ENCODE measurements at regions not wholly inside any gene's neighbourhood (a gene's known extent, or its start where the extent isn't known, plus 50 kb on each side); places are given as distances from the start of the nearest gene placed in this dataset.

DNA sequence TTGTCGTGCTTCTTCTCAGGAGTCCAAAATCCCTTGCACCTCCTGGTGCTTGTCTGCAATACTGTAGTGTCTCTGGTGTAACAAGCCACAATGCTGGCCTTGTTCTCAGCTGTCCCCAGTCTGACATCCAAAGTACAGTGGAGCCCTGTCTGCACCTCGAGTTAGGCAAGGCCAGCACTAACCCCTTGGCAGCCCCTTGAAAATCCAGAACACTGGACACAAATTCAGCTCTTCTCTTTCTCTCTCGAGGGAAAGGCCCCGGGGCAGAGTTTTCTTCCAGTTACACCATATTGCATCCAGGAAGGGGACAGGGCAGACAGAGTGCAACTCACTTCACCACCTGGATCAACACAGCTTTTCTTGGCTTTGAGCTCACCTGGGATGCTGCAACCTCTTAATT, 91.3 kb upstream of the ATP10A start:
- Histone ChIP-seq H3K79me2 (replicated peaks; ENCODE audit: insufficient read depth, low read length) (no peaks in the 10 kb centered on the region), H4K20me1 (ENCODE audit: insufficient read depth) (no peaks in the 10 kb centered on the region), H3K9me3 (ENCODE audit: low read length) (no peaks in the 10 kb centered on the region), H2AFZ (ENCODE audit: low read depth, low read length) (no peak overlapping the region), H3K4me2 (ENCODE audit: low read length) (no peak overlapping the region), H3K36me3 (ENCODE audit: insufficient read depth, low read length) (no peaks in the 10 kb centered on the region), H3K27ac (ENCODE audit: low read length) (no peak overlapping the region), H3F3A (ENCODE audit: insufficient read depth, low read length, poor library complexity, severe bottlenecking) (no peaks in the 10 kb centered on the region), H3K9me2 (ENCODE audit: insufficient read depth, low read length) (no peaks in the 10 kb centered on the region), H3K27me3 (ENCODE audit: insufficient read depth, low read depth, low read length) (no peaks in the 10 kb centered on the region), H3K4me3 (ENCODE audit: low read length) (no peak overlapping the region), H3K9ac (ENCODE audit: low read length) (no peak overlapping the region)
- TF ChIP-seq TAF1 (IDR thresholded peaks at IDR 0.05; ENCODE audit: low read depth) (no peak), POLR2AphosphoS5 (IDR thresholded peaks at IDR 0.05) (no peak), SMC3 (conservative IDR thresholded peaks at IDR 0.05; ENCODE audit: poor library complexity) (no peak), EZH2 (IDR thresholded peaks at IDR 0.05; ENCODE audit: borderline replicate concordance, insufficient read depth, low read length, poor library complexity, severe bottlenecking) (no peak), EP300 (conservative IDR thresholded peaks at IDR 0.05; ENCODE audit: poor library complexity, severe bottlenecking) (no peak), MXI1 (conservative IDR thresholded peaks at IDR 0.05; ENCODE audit: poor library complexity, severe bottlenecking) (no peak), RAD21 (conservative IDR thresholded peaks at IDR 0.05) (no peak)
- TF ChIP-seq, protein P1, sequence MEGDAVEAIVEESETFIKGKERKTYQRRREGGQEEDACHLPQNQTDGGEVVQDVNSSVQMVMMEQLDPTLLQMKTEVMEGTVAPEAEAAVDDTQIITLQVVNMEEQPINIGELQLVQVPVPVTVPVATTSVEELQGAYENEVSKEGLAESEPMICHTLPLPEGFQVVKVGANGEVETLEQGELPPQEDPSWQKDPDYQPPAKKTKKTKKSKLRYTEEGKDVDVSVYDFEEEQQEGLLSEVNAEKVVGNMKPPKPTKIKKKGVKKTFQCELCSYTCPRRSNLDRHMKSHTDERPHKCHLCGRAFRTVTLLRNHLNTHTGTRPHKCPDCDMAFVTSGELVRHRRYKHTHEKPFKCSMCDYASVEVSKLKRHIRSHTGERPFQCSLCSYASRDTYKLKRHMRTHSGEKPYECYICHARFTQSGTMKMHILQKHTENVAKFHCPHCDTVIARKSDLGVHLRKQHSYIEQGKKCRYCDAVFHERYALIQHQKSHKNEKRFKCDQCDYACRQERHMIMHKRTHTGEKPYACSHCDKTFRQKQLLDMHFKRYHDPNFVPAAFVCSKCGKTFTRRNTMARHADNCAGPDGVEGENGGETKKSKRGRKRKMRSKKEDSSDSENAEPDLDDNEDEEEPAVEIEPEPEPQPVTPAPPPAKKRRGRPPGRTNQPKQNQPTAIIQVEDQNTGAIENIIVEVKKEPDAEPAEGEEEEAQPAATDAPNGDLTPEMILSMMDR (IDR thresholded peaks at IDR 0.05; ENCODE audit: poor library complexity, severe bottlenecking) = no peak
- TF ChIP-seq, protein P2, sequence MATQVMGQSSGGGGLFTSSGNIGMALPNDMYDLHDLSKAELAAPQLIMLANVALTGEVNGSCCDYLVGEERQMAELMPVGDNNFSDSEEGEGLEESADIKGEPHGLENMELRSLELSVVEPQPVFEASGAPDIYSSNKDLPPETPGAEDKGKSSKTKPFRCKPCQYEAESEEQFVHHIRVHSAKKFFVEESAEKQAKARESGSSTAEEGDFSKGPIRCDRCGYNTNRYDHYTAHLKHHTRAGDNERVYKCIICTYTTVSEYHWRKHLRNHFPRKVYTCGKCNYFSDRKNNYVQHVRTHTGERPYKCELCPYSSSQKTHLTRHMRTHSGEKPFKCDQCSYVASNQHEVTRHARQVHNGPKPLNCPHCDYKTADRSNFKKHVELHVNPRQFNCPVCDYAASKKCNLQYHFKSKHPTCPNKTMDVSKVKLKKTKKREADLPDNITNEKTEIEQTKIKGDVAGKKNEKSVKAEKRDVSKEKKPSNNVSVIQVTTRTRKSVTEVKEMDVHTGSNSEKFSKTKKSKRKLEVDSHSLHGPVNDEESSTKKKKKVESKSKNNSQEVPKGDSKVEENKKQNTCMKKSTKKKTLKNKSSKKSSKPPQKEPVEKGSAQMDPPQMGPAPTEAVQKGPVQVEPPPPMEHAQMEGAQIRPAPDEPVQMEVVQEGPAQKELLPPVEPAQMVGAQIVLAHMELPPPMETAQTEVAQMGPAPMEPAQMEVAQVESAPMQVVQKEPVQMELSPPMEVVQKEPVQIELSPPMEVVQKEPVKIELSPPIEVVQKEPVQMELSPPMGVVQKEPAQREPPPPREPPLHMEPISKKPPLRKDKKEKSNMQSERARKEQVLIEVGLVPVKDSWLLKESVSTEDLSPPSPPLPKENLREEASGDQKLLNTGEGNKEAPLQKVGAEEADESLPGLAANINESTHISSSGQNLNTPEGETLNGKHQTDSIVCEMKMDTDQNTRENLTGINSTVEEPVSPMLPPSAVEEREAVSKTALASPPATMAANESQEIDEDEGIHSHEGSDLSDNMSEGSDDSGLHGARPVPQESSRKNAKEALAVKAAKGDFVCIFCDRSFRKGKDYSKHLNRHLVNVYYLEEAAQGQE (IDR thresholded peaks at IDR 0.05; ENCODE audit: borderline replicate concordance) = no peak

DNA sequence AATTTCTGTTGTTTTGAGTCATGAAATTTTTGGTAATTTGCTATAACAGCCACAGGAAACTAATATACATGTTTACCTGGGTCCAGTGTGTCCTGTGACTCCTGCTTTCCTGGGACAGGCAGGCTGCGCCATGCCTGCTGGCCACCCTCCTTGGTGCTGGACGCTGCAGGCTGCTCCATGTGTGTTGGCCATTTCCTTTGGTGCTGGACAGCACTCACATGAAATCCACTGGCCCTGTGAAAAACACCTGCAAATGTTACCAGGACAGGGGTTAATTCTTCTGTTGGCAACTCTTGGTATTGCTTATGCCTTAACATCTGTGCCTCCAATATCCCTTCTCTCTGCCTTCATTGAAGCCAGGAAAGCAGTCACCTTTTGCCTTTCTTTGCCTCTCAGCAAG, 86.9 kb upstream of the ATP10A start:
- Histone ChIP-seq H3K9ac (ENCODE audit: low read length) (no peak overlapping the region), H3K9me2 (ENCODE audit: insufficient read depth, low read length) (no peaks in the 10 kb centered on the region), H3K27me3 (ENCODE audit: insufficient read depth, low read depth, low read length) (no peaks in the 10 kb centered on the region), H3K4me3 (ENCODE audit: low read length) (no peak overlapping the region), H3K36me3 (ENCODE audit: insufficient read depth, low read length) (no peaks in the 10 kb centered on the region), H3F3A (ENCODE audit: insufficient read depth, low read length, poor library complexity, severe bottlenecking) (no peaks in the 10 kb centered on the region), H4K20me1 (ENCODE audit: insufficient read depth) (no peaks in the 10 kb centered on the region), H3K27ac (ENCODE audit: low read length) (no peak overlapping the region), H3K9me3 (ENCODE audit: low read length) (no peaks in the 10 kb centered on the region), H2AFZ (ENCODE audit: low read depth, low read length) (no peak overlapping the region), H3K79me2 (replicated peaks; ENCODE audit: insufficient read depth, low read length) (no peaks in the 10 kb centered on the region), H3K4me2 (ENCODE audit: low read length) (no peak overlapping the region)
- no peak for TF ChIP-seq EP300 (conservative IDR thresholded peaks at IDR 0.05; ENCODE audit: poor library complexity, severe bottlenecking)
- TF ChIP-seq, protein P2 (IDR thresholded peaks at IDR 0.05; ENCODE audit: borderline replicate concordance) = no peak
- TF ChIP-seq, protein P1 (IDR thresholded peaks at IDR 0.05; ENCODE audit: poor library complexity, severe bottlenecking) = no peak
- no peak for TF ChIP-seq POLR2AphosphoS5 (IDR thresholded peaks at IDR 0.05)
- no peak for TF ChIP-seq TAF1 (IDR thresholded peaks at IDR 0.05; ENCODE audit: low read depth)
- no peak for TF ChIP-seq MXI1 (conservative IDR thresholded peaks at IDR 0.05; ENCODE audit: poor library complexity, severe bottlenecking)
- TF ChIP-seq EZH2 (IDR thresholded peaks at IDR 0.05; ENCODE audit: borderline replicate concordance, insufficient read depth, low read length, poor library complexity, severe bottlenecking) = no peak
- no peak for TF ChIP-seq RAD21 (conservative IDR thresholded peaks at IDR 0.05)

All from neural cell (in vitro differentiated cells).